NCI-H2227 (cell line): ENCODE measurements at regions not wholly inside any gene's neighbourhood (a gene's known extent, or its start where the extent isn't known, plus 50 kb on each side); places are given as distances from the start of the nearest gene placed in this dataset.

Experiments used
- DNase-seq: peaks from one replicate; lab custom pipeline; 2025; ENCODE audit not compliant: unreplicated experiment; lab: John Stamatoyannopoulos, UW

DNA sequence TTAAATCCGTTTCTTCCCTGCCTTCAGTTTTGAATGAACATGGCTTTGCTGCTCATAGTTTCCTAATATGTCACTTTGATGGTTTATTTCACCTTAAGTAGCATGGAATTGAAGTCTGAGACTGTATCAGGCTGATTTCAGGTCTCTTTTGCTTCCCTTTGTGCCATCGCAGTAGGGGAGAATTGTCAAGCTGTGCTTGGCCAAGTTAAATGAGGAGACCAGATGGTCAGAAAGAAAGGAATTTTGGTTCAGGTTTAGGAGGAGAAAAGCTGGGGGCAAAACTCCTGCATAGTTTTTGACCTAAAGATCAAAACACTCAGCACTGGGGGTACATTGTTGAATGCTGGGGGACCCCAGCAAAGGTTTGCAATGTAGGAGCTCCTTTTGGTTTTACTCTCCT, 398.4 kb downstream of the NUAK1 start:
- peak; percentile 21 for DNase-seq

DNA sequence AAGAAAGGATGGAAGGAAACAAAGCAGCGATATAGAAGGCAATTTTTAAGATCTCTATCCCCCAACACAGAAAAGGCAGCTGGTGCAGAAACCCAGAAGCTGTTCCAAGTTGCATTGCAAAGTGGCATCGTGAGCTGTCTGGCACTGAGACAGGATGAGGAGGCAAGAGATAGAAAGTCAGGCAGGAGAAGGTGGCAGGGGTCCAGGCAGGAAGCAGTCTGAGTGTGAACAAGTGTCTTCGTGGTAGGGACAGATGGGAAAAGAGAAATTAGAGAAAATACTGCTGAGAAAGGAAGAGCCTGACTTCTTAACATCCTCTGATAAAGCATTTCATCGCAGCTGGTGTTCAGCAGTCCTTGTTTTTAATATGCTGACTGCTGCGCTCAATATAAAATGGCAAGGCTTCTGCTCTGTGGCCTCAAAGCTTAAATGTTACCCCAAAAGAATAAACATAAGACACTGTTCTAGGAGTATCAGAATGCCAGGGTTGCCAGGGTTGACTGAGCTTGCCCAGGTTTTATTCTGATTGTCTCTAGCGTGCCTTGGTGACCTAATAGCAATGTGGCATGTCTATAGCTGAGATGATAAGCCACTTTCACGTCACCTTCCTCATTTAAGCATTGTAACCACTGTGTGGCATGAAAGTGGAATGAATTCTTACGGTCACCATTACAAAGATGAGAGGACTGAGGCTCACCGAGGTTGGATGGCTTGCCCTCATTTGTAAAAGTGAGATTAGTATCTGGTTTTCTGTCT, 397.6 kb downstream of the NUAK1 start:
- DNase-seq: no peak

DNA sequence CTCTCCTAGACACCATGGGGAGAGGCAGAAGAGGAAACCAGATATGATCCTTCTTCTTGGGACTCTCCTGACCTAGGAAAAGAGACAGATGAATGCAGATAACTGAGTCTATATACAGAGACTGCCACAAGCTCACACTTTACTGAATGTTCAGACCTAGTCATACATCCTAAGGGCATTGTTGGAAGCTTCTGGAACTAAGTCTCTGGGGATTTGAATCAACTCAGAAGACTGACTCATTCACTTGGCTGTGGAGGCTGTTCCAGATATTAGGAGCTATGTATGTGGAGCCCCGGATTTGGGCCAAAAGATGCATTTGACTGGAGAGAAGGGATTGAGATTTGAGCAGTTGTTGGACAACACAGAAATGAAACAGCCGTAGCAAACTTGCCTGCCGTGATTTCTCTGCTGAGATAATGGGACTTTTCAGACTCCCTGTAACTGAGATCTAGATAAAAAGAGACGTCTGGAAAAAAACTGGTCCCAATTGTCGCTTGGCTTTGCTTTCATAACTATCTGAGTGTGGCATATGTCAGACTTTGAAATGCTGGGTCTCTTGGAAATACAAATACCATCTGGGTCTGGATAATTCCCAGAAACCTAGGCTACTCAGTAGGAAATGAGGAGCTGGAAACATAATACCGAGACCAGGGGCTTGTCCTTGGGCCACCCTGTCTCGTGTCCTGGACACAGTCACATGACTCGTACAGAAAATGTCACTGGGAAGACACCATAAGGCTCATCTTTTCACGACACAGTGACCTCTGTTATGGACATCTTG, 396.8 kb downstream of the NUAK1 start:
- no peak for DNase-seq

DNA sequence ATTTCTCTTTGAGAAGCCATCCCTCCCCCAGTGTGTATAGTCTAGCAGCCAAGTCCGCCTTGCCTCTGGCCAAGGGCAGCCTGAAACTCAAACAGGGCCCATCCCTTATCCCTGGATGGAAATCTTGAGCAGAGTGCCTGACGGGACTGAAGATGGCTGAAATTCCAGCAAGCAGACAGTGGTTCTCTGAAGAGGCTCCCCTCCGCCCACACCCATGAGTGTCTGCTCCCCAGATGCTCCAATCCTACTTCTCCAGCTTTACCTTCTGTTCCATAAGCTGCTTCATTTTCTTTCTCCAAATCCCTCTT, 396.2 kb downstream of the NUAK1 start:
- DNase-seq: no peak

DNA sequence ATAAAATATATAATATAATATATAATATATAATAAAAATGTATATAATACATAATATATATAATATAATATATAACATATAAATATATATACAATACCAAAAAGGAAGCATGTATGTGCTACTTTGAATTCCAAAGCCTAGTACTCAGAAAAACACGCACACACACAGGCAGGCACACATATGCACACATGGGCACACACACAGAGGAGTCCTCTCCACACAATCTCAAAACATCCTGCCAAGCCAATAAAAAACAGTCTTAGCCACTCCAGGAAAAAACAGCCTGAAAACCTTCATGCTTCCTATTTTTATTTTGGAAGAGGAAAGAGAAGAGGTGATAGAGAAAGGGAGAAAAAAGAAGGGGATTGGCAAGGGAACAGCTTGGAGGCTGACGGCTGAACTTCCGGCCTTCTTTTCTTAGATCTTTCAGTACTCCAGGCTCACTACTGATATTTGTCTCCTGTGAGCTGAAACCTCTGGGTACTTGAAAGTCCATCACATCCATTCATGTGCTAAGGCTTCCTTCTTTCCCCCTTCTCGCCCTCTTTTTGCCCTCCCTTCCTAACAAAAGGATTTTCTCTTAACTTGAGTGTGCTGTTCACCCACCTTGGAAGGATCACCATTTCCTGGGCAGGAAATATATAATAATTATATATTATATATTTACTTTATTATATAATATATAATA, 394.2 kb downstream of the NUAK1 start:
- DNase-seq: no peak

DNA sequence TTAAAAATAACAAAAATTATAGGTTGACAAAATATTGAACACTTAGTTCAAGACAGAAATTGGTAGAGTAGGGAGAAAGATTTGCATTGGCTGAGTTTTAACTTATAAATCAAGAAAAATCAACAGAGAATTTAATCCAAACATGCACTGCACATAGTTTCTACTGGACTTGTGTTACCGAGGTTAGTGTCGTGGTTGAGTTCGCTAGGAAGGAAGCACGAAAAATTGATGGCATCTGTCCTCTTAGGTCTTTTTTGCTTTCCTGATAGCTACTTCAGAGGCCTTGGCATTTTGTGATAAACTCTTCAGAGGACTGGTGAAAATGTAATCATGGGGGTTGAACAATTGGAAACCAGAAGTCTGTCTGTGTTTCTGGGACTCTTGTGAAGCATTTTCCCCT, 392.9 kb downstream of the NUAK1 start:
- DNase-seq: no peak

DNA sequence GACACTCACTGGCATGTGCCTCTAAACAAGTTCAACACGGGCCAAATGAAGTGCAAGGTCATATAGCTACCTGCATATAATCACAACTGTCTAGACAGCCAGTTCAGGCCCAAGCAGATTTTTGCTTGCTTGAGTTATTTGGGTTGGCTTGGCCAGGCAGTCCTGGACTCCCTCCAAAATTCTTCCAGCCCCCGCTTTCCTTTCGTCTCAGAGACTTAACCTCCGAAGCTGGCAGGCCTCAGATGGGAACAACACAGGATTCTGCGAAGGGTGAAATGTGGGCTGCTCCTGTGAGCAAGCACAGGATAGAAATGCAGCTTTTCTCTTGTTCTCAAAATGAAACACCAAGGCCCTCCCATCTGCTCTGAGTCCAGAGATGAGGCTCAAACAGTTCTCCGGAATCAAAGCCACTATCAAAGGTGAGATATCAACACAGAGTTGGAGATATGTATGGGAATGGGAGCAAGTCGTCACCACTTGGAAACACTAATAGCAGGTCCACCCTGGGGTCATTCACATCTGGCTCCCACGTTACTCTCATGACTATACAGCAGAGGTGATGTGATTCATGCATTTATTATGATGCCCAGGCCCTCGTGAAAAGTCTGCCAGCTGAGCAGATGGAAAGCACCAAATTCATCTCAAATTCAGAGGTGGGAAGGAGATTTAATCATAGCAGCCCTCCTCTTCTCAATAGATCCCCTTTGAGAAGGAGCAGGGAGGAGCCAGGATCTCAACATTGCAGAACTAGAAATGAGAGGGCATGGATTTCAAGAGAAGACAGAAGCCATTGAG, 389.8 kb downstream of the NUAK1 start:
- DNase-seq: no peak

DNA sequence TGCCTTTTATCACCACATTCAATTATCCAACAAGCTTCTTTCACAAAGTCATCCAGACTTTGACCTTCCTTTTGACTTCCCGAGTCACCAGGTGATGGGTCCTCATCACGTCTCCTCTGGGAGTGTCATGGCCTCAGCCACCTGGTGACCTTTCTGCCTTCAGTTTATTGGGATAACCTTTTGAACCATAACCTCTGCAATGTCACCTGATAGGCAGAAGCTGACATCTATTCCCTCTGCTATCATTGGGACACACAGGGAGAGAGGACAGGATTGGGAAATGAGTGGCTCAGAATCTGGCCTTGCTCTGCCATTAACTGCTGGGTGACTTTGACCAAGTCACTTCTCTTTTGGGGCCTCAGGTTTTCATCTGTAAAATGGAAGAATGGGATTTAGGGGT, 388.7 kb downstream of the NUAK1 start:
- no peak for DNase-seq

DNA sequence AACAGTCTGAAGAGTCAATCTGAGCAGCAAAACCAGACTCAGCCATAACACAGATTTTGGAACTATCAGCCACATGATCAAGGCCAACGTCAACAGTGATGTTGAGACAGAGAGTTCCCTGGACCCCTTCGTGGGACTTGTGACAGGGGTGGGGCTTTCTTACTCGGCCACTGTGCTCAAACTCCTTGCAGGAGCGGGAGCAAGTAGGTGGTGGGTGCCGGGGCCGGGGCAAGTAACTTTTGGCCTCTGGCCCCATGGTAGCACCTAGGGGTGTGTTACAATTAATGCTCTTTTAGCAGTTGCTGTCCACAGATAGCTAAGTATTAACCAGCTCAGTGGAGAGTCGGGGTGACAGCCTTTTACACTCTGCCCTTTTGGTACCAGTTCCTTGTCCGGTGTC, 384.4 kb downstream of the NUAK1 start:
- no peak for DNase-seq

DNA sequence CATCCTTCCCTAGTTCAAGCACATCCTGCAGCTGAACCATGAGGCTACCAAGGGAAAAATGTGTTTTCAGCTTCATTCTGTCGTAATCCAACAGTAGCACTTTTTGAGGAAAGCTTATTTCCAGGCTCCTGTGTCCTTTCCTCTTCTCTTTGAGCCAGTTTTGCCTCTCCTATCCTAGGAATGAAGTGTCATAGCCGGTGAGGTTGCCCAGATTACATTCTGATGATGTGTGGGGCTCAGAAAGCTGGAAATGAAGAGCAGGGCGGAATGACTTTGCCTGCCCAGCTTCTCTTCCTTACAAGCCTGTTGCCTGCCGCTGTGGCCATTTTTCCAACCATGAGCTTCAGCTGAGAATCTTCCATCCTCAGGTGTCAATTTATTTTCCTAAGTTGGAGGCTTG, 381.8 kb downstream of the NUAK1 start:
- no peak for DNase-seq

DNA sequence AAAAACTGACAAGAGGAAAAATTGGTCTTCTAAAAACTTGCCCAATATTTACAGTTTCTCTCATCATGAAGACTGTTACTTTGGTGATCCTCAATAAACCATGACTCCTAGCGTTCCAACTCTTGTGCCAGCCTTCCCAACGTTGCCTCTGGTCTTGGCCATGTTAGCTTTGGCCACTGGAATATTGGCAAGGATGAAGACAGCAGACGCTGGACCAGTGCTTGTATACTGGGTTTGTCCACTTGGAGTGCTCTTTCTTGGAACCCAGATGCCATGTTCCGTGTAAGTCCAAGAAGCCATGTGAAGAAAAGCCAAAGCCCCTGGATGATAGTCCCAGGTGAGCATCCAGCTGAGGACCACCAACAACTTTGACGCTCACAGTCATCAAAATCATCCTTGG, 379.6 kb downstream of the NUAK1 start:
- no peak for DNase-seq

DNA sequence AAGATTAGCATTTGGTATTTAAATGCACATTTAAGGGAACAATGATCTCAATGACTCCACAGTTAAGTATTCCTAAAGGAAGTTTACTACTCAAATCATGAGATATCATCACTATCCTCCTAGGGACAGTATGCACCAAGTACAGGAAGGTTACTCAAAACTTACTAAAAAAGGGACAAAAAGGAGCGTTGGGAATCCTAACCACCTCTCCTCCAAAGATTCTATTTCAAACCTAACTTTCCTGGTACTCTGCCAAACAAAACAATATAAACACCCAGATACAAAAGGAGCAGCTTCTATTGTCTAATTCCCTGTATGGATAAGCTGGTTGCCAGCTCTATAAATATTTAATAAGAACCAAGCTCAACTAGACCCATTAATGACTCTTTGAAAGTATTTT, 377.7 kb downstream of the NUAK1 start:
- no peak for DNase-seq

DNA sequence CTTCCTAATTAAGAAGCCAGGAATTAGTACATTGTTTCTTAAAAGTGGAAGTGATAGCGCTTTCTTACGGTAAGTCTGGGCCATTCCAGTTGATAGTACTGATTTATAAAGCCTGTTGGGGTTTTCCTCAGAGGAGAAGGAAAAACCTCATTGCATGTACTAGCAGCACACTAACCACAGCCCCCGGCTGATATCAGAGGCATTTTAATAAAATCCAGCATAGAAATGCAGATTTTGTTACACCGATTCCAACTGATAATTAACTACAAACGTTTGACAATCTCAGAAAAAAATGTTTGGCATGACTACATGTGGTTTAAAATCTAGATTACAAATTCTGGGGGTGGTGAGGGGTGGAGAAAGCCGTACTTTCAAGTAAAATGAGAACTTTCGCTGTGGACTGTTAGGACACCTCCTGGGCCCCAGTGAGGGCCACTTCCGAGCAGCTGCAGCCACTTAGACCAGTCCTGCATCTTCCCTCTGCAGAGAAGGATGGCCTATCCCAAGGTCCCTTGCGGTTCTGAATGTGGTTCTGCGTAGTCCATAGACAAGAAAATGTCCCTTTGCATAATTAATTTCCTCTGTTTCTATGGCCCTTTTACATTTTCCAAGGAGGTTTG, 374.4 kb downstream of the NUAK1 start:
- no peak for DNase-seq

DNA sequence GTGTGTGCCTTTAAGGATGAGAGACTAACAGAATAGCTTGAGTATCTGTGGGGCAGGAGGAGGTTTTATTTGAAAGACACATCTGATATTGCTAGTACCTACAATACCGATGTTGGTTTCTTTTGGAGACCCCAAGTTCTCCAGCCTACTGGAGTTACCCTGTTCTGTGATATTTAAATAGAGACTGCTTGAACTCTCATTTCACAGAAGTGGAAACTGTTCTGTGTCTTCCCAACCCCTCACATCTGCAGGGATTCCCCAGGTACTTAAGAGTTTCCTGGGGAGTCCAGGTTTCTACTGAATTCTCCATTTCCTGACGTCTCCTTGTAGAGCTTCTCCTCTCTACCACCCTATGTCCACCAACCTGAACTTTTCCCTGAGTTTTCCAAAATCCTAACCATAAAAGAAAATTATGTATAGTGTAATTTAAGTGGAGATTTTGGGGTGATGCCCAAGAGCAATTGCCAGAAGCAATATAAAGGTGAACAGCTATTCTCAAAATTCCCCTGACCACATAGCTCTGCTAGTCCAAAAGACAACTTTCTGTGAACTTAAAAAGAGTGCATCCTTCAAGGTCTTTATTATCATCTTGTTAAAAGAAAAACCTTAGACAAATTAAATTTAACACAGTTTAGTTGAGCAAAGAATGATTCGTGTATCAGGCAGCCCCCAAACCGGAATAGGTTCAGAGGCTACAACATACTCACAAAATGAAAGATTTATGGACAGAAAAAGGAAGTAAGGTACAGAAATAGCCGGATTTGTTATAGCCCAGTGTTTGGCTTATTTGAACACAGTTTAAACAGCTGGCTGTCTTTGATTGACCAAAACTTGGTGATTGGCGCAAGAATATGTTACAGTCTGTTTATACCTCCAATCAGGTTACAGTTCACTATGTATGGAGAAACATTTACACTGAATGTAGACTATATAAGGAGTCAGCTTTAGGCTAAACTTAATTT, 373.4 kb downstream of the NUAK1 start:
- no peak for DNase-seq

DNA sequence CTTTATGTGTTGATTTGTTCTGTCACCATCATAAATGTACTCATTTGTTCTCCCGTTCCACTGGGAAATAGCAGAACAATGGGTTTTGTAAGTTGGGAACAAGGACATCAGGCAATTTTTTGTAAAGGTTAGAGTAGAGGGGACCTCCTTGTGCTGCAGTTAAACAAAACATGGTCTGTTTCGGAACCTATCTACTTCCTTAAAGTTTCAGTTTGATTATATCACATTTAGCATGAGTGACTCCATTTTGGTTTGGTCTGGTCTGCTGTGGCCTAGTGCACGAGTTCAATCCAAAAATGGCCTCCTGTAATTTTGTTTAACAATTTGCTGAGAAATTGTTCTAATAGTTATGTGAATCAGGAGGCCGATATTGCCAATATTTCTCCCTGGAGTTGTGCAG, 372.7 kb downstream of the NUAK1 start:
- DNase-seq: no peak

DNA sequence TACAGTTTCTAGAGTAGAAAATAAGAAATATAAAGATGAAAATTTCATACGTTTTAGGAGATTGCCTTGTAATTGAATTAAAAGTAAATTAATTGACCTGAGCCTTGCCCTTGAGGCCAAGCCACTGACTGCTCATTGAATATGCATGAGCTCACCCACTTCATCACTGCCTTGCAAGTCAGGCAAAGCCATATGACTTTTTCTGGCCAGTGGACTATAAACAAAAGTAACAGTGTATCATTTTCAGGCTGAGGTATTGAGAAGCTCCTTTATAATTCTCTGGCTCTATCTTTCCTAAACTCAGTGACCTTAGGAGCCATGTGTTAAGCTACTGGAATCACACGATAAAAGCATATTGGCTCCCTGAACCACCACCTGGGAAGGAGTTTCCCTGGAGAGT, 369.3 kb downstream of the NUAK1 start:
- no peak for DNase-seq

DNA sequence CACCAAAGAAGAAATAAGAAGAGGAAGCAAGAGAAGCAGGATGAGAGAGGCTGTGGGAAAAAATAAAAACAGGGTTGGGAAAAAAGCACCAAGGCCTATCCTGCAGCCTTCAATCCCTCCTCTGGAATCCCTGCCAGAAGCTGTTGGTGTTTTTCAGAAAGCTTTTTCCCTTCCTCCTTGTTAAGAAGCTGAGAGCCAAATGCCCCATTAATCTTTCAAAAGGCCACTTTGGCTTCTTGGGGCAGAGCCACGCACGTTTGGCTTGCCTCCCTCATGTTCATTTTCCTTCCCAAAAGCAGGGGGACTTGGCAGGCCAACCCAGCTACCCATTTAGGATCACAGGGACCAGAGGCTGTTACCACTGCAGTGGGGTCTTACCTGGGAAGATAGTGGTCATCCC, 365.3 kb downstream of the NUAK1 start:
- no peak for DNase-seq

DNA sequence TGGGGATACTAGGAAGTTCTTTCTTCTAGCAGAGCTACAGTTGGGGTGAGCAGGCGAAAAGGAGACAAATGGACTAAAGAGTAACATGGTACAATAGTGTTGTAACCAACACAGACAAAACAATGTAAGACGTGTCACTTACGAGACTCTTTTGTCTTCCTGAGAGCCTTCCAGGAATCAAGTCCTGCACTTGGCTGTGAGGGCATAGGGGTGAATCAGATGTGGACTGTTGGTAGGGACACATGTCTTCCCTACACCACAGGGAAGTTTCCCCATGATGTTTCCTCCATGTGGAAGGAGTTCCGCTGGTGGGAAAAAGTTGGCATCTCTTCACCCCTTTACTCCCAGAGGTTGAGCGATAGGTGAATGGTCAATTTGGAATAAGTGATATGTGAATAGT, 364.7 kb downstream of the NUAK1 start:
- DNase-seq: no peak

DNA sequence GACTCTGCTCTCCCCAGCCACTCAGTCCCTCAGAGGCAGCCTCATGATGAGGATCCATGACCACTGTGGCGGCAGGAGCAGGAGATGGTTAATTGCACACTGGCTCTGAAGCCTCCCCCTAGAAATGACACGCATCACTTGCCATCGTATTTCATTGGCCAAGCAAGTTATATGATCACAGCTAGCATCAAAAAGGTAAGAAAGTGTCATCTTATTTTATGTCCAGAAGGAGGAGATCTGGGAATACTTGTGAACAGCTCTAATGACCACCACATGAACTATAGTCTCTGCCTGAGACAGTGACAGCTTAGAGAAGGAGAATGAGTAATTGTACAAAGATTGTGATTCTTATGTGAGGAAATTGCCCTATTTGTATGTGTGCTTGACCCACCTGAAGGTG, 363.4 kb downstream of the NUAK1 start:
- DNase-seq: no peak
